ENCODE measurements at regions not wholly inside any gene's neighbourhood (a gene's known extent, or its start where the extent isn't known, plus 50 kb on each side); places are given as distances from the start of the nearest gene placed in this dataset.

GRCh38 chr21:16124378-16125138, 394.8 kb downstream of the USP25 start:
- no peak for TF ChIP-seq CTCF (conservative IDR thresholded peaks at IDR 0.05; ENCODE audit: low read depth, low read length)
- no peak for TF ChIP-seq EZH2 (IDR thresholded peaks at IDR 0.05; ENCODE audit: borderline replicate concordance, low read depth, low read length, poor library complexity, severe bottlenecking)

All from A673 (cell line).